Cardiac muscle cell (in vitro differentiated cells and primary cell): ENCODE measurements at regions not wholly inside any gene's neighbourhood (a gene's known extent, or its start where the extent isn't known, plus 50 kb on each side); places are given as distances from the start of the nearest gene placed in this dataset.

Source experiments
- DNase-seq, 2 donors: peaks; one replicate each; pipeline versions ENCODE4 v3.0.0 to v3.0.0-alpha.2; 2010 to 2017; ENCODE audit warnings: low read depth in 1 of 2, low spot score in 1 of 2
- H3K27ac ChIP-seq: fragments of 200-600 bp; sonication (generic); 2 replicates; pipeline ENCODE4 v1.5.1; 2016
- H3K27me3 ChIP-seq: fragments of 200-600 bp; sonication (generic); 2 replicates; pipeline ENCODE4 v1.6.0; 2016; ENCODE audit warnings: control low read depth
- H3K36me3 ChIP-seq: fragments of 200-600 bp; sonication (generic); 2 replicates; pipeline ENCODE4 v1.5.1; 2016; ENCODE audit warnings: control low read depth
- H3K4me1 ChIP-seq: fragments of 200-600 bp; sonication (generic); 2 replicates; pipeline ENCODE4 v1.8.1; 2017; ENCODE audit warnings: low read depth, mild to moderate bottlenecking, mixed run types
- H3K4me3 ChIP-seq: fragments of 200-600 bp; sonication (generic); 2 replicates; pipeline ENCODE4 v1.5.1; 2016; ENCODE audit warnings: mild to moderate bottlenecking
- H3K9me3 ChIP-seq: fragments of 200-600 bp; sonication (generic); 2 replicates; pipeline ENCODE4 v1.5.1; 2017; ENCODE audit warnings: low read depth, mild to moderate bottlenecking, control low read depth
- CTCF ChIP-seq: IDR thresholded peaks from 2 replicates; pipeline ENCODE4 v1.5.1; 2012; ENCODE audit warnings: low read depth, mild to moderate bottlenecking, low read length

- no peak for TF ChIP-seq CTCF
- no peak for DNase-seq
- H3K4me1 ChIP-seq = no peaks in the 10 kb centered on the region
- H3K27me3 ChIP-seq = no peaks in the 10 kb centered on the region
- H3K36me3 ChIP-seq = no peaks in the 10 kb centered on the region
- H3K27ac ChIP-seq = no peak overlapping the region
- no peaks in the 10 kb centered on the region for H3K9me3 ChIP-seq
- no peak overlapping the region for H3K4me3 ChIP-seq
Observed at GRCh38 chr16:81158964-81159363, 62.8 kb upstream of the GCSH start.

GRCh38 chr16:81155769-81156168 is 59.6 kb upstream of the GCSH start:
- no peak for DNase-seq
- Histone ChIP-seq H3K27me3 (no peaks in the 10 kb centered on the region), H3K4me3 (no peak overlapping the region), H3K4me1 (no peaks in the 10 kb centered on the region), H3K9me3 (no peaks in the 10 kb centered on the region), H3K27ac (no peak overlapping the region), H3K36me3 (no peaks in the 10 kb centered on the region)
- no peak for TF ChIP-seq CTCF

- DNase-seq = no peak
- H3K9me3 ChIP-seq = no peaks in the 10 kb centered on the region
- no peak for TF ChIP-seq CTCF
- no peaks in the 10 kb centered on the region for H3K27me3 ChIP-seq
- H3K4me3 ChIP-seq = no peak overlapping the region
- no peaks in the 10 kb centered on the region for H3K4me1 ChIP-seq
- no peak overlapping the region for H3K27ac ChIP-seq
- no peaks in the 10 kb centered on the region for H3K36me3 ChIP-seq
Observed at GRCh38 chr16:81151648-81152310, 55.6 kb upstream of the GCSH start.

- H3K9me3 ChIP-seq = no peaks in the 10 kb centered on the region
- H3K27me3 ChIP-seq = no peaks in the 10 kb centered on the region
- no peaks in the 10 kb centered on the region for H3K36me3 ChIP-seq
- no peak for DNase-seq
- no peak for TF ChIP-seq CTCF
- no peak overlapping the region for H3K4me3 ChIP-seq
- H3K4me1 ChIP-seq = no peaks in the 10 kb centered on the region
- H3K27ac ChIP-seq = no peak overlapping the region
Observed at GRCh38 chr16:81149614-81150013, 53.4 kb upstream of the GCSH start.

- no peak overlapping the region for H3K27ac ChIP-seq
- no peaks in the 10 kb centered on the region for H3K4me1 ChIP-seq
- no peak for DNase-seq
- H3K9me3 ChIP-seq = no peaks in the 10 kb centered on the region
- H3K36me3 ChIP-seq = no peaks in the 10 kb centered on the region
- H3K27me3 ChIP-seq = no peaks in the 10 kb centered on the region
- no peak overlapping the region for H3K4me3 ChIP-seq
- no peak for TF ChIP-seq CTCF
Observed at GRCh38 chr16:81148277-81148676, 52.1 kb upstream of the GCSH start.
